ENCODE measurements at regions not wholly inside any gene's neighbourhood (a gene's known extent, or its start where the extent isn't known, plus 50 kb on each side); places are given as distances from the start of the nearest gene placed in this dataset.

- Histone ChIP-seq H3K36me3 (no peaks in the 10 kb centered on the region), H3K9me3 (no peaks in the 10 kb centered on the region), H3K4me1 (no peaks in the 10 kb centered on the region), H3K27ac (no peak overlapping the region), H3K9ac (ENCODE audit: low read depth in 2 of 2, low read length in 2 of 2) (no peak overlapping the region), H3K27me3 (no peaks in the 10 kb centered on the region), H3K4me3 (no peak overlapping the region)
- DNase-seq = no peak
- TF ChIP-seq, protein P1, sequence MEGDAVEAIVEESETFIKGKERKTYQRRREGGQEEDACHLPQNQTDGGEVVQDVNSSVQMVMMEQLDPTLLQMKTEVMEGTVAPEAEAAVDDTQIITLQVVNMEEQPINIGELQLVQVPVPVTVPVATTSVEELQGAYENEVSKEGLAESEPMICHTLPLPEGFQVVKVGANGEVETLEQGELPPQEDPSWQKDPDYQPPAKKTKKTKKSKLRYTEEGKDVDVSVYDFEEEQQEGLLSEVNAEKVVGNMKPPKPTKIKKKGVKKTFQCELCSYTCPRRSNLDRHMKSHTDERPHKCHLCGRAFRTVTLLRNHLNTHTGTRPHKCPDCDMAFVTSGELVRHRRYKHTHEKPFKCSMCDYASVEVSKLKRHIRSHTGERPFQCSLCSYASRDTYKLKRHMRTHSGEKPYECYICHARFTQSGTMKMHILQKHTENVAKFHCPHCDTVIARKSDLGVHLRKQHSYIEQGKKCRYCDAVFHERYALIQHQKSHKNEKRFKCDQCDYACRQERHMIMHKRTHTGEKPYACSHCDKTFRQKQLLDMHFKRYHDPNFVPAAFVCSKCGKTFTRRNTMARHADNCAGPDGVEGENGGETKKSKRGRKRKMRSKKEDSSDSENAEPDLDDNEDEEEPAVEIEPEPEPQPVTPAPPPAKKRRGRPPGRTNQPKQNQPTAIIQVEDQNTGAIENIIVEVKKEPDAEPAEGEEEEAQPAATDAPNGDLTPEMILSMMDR (IDR thresholded peaks at IDR 0.05) = no peak
- intact Hi-C loops (cut with DNase I) = no loop called here
These were observed 350.6 kb downstream of the SAMD5 start for GRCh38 chr6:147859071-147859470.

DNA sequence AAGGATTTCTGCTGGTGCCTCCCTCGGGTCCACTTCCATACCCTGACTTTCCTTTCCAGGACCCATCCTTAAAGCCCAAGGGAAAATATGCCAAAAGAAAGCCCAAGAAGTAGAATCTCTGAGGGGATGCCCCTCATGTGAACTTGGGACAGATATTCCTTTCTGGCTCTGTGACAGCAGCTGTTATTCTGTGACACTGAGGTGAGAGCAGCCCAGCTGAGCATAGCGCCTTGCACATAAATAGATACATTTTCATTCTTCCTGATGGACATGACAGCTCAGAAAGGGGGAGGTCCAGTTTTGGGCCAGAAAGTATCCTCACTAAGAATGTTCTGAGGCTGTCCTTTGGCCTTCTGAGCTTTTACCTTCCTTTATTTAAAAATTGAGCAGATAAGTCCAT lies 353.2 kb downstream of the SAMD5 start:
- no peak overlapping the region for H3K4me3 ChIP-seq
- H3K27me3 ChIP-seq = no peaks in the 10 kb centered on the region
- H3K36me3 ChIP-seq = no peaks in the 10 kb centered on the region
- intact Hi-C loops (cut with DNase I) = no loop called here
- no peaks in the 10 kb centered on the region for H3K4me1 ChIP-seq
- TF ChIP-seq, protein P1 (IDR thresholded peaks at IDR 0.05) = no peak
- H3K9ac ChIP-seq (ENCODE audit: low read depth in 2 of 2, low read length in 2 of 2) = no peak overlapping the region
- DNase-seq = no peak
- H3K9me3 ChIP-seq = no peaks in the 10 kb centered on the region
- no peak overlapping the region for H3K27ac ChIP-seq

- Histone ChIP-seq H3K36me3 (no peaks in the 10 kb centered on the region), H3K27ac (no peak overlapping the region), H3K9ac (ENCODE audit: low read depth in 2 of 2, low read length in 2 of 2) (no peak overlapping the region), H3K4me1 (no peaks in the 10 kb centered on the region), H3K27me3 (no peaks in the 10 kb centered on the region), H3K4me3 (no peak overlapping the region), H3K9me3 (no peaks in the 10 kb centered on the region)
- intact Hi-C loops (cut with DNase I) = no loop called here
- TF ChIP-seq, protein P1 (IDR thresholded peaks at IDR 0.05) = no peak
- no peak for DNase-seq
These were observed 359.1 kb downstream of the SAMD5 start for GRCh38 chr6:147867433-147868226.

DNA sequence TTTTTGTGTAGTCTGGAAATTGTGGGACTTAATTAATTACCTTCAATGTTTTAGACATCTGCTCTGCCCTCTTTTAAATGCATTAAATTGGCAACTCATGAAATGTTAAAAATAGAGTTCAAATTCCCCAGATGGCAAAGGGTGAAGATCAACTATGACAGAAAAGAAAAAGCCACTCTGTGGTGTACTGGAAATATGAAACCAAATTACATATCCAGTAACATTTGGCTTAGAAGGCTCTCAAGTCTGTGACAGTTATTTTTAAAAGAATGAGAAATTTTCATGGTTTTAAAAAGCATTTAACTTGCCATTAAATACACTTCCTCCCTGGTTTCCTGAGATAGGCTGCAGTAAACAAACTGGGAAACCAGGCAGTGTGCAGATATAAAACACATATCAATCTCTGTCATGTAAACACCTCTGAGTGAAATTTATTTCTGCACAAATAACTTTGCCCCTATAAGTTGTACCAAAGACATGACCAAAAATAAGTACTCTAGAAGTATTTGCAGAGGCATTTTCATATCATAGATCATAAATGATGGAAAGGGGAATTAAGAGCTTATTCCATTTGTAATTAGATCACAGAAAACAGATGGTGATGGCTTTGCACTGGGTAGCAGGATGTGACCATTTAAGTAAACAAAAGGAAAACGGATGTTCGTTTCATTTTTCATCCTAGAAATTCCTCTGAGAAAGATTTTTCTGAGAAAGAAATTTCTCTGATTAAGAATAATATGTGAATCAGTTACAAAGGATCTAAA lies 360.1 kb downstream of the SAMD5 start:
- H3K27ac ChIP-seq = no peak overlapping the region
- intact Hi-C loops (cut with DNase I) = no loop called here

GRCh38 chr6:147869201-147869600 lies 360.7 kb downstream of the SAMD5 start:
- no peaks in the 10 kb centered on the region for H3K27me3 ChIP-seq
- DNase-seq = no peak
- H3K4me3 ChIP-seq = no peak overlapping the region
- H3K36me3 ChIP-seq = no peaks in the 10 kb centered on the region
- intact Hi-C loops (cut with DNase I) = no loop called here
- no peak overlapping the region for H3K9ac ChIP-seq (ENCODE audit: low read depth in 2 of 2, low read length in 2 of 2)
- no peak overlapping the region for H3K27ac ChIP-seq
- H3K9me3 ChIP-seq = no peaks in the 10 kb centered on the region
- TF ChIP-seq, protein P1 (IDR thresholded peaks at IDR 0.05) = no peak
- H3K4me1 ChIP-seq = no peaks in the 10 kb centered on the region

More for the DNA sequence above, 360.1 kb downstream of the SAMD5 start:
- H3K36me3 ChIP-seq = no peaks in the 10 kb centered on the region
- TF ChIP-seq, protein P1 (IDR thresholded peaks at IDR 0.05) = no peak
- H3K4me3 ChIP-seq = no peak overlapping the region
- no peak for DNase-seq
- no peaks in the 10 kb centered on the region for H3K27me3 ChIP-seq
- H3K4me1 ChIP-seq = no peaks in the 10 kb centered on the region
- no peak overlapping the region for H3K9ac ChIP-seq (ENCODE audit: low read depth in 2 of 2, low read length in 2 of 2)
- H3K9me3 ChIP-seq = no peaks in the 10 kb centered on the region

All from colonic mucosa (tissue), 4 donors.